Smooth muscle cell (in vitro differentiated cells): ENCODE measurements at regions not wholly inside any gene's neighbourhood (a gene's known extent, or its start where the extent isn't known, plus 50 kb on each side); places are given as distances from the start of the nearest gene placed in this dataset.

Source experiments
- DNase-seq: peaks from one replicate; lab custom pipeline; 2025; ENCODE audit not compliant: unreplicated experiment; lab: John Stamatoyannopoulos, UW
- H2AFZ ChIP-seq: fragments of 200-600 bp; sonication (generic); 2 replicates; pipeline ENCODE4 v1.6.0; 2016; ENCODE audit warnings: antibody characterized with exemption, low read depth, mild to moderate bottlenecking
- H3F3A ChIP-seq: fragments of 200-600 bp; sonication (generic); 2 replicates; pipeline ENCODE4 v1.6.0; 2017; ENCODE audit warnings: antibody characterized with exemption, low read depth
- H3K27ac ChIP-seq: fragments of 200-600 bp; sonication (generic); 2 replicates; pipeline ENCODE4 v1.5.1; 2016; ENCODE audit warnings: low read depth, mild to moderate bottlenecking
- H3K27me3 ChIP-seq: fragments of 200-600 bp; sonication (generic); 2 replicates; pipeline ENCODE4 v1.6.1; 2016; ENCODE audit warnings: low read depth, mild to moderate bottlenecking
- H3K36me3 ChIP-seq: fragments of 200-600 bp; sonication (generic); 2 replicates; pipeline ENCODE4 v1.5.1; 2016; ENCODE audit warnings: low read depth
- H3K4me1 ChIP-seq: fragments of 200-600 bp; sonication (generic); 2 replicates; pipeline ENCODE4 v1.5.1; 2016; ENCODE audit warnings: low read depth
- H3K4me2 ChIP-seq: fragments of 200-600 bp; sonication (generic); 2 replicates; pipeline ENCODE4 v1.6.0; 2016; ENCODE audit warnings: mild to moderate bottlenecking
- H3K4me3 ChIP-seq: fragments of 200-600 bp; sonication (generic); 2 replicates; pipeline ENCODE4 v1.5.1; 2016; ENCODE audit warnings: mild to moderate bottlenecking
- H3K79me2 ChIP-seq: fragments of 200-600 bp; sonication (generic); 2 replicates; pipeline ENCODE4 v1.6.0; 2016; ENCODE audit warnings: low read depth, mild to moderate bottlenecking
- H3K9ac ChIP-seq: fragments of 200-600 bp; sonication (generic); 2 replicates; pipeline ENCODE4 v1.6.0; 2016; ENCODE audit warnings: low read depth
- H3K9me3 ChIP-seq: fragments of 200-600 bp; sonication (generic); replicated peaks from 2 replicates; pipeline ENCODE4 v1.5.1; 2016; ENCODE audit warnings: low read depth
- H4K20me1 ChIP-seq: fragments of 200-600 bp; sonication (generic); 2 replicates; pipeline ENCODE4 v1.6.0; 2016; ENCODE audit warnings: low read depth
- CTCF ChIP-seq: fragments of 200-600 bp; sonication (generic); IDR thresholded peaks from 2 replicates; pipeline ENCODE4 v1.5.1; 2017; ENCODE audit warnings: borderline replicate concordance, mild to moderate bottlenecking, antibody characterized with exemption; ENCODE audit not compliant: insufficient read depth, poor library complexity, severe bottlenecking
- WGBS: methylation state at CpG from one replicate; pipeline ENCODE4 v1.1.7; 2016; ENCODE audit warnings: low lambda C conversion rate; 5-methylcytosine and 5-hydroxymethylcytosine counted together

GRCh38 chr13:97629601-97630272 is 195.8 kb downstream of the RAP2A start:
- no peak for DNase-seq
- no peaks in the 10 kb centered on the region for H3K79me2 ChIP-seq
- H3K27me3 ChIP-seq, result no peaks in the 10 kb centered on the region
- H3K4me1 ChIP-seq, result no peaks in the 10 kb centered on the region
- no peak for TF ChIP-seq CTCF
- peaks cover 5% of the 10 kb centered on the region for H3K9me3 ChIP-seq
- no peak overlapping the region for H3K4me3 ChIP-seq
- H3K9ac ChIP-seq, result no peak overlapping the region
- H3K4me2 ChIP-seq, result no peak overlapping the region
- H2AFZ ChIP-seq, result no peak overlapping the region
- WGBS, result 92% methylated on average over 6 of the region's 6 CpGs
- H3K36me3 ChIP-seq, result no peaks in the 10 kb centered on the region
- no peaks in the 10 kb centered on the region for H4K20me1 ChIP-seq
- no peaks in the 10 kb centered on the region for H3F3A ChIP-seq
- H3K27ac ChIP-seq, result no peak overlapping the region

DNA sequence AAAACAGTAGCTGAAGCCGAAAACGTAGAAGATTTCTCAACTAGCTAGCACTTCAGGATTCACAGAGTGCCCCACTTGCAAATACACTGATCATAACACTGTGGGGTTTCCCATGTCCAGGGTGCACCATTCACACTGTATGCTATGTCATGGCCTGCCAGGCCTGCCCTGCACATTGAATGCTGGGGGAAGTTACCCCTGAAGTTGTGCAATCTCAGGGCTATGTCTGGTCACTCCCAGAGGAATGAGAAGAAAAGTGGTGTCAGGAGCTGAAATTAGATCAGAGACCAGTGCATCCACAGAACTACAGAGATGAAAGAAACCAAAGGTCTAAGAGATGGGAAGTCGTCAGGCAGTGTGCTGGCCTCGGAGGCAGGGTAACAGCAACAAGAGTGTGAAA is 196.8 kb downstream of the RAP2A start:
- Histone ChIP-seq H3K36me3 (no peaks in the 10 kb centered on the region), H3K79me2 (no peaks in the 10 kb centered on the region), H2AFZ (no peak overlapping the region), H3K9ac (no peak overlapping the region), H3K4me1 (no peaks in the 10 kb centered on the region), H3K27me3 (no peaks in the 10 kb centered on the region), H3K4me2 (no peak overlapping the region), H3K4me3 (no peak overlapping the region), H3F3A (no peaks in the 10 kb centered on the region), H4K20me1 (no peaks in the 10 kb centered on the region), H3K27ac (no peak overlapping the region), H3K9me3 (peaks cover 5% of the 10 kb centered on the region)
- 93% methylated on average over 4 of the region's 4 CpGs for WGBS
- DNase-seq, result no peak
- no peak for TF ChIP-seq CTCF

- no peak overlapping the region for H3K4me2 ChIP-seq
- no peaks in the 10 kb centered on the region for H4K20me1 ChIP-seq
- H3K9ac ChIP-seq, result no peak overlapping the region
- H3K9me3 ChIP-seq, result peaks cover 5% of the 10 kb centered on the region
- no peak overlapping the region for H2AFZ ChIP-seq
- H3K27me3 ChIP-seq, result no peaks in the 10 kb centered on the region
- no peaks in the 10 kb centered on the region for H3K36me3 ChIP-seq
- no peak for TF ChIP-seq CTCF
- H3F3A ChIP-seq, result no peaks in the 10 kb centered on the region
- H3K79me2 ChIP-seq, result no peaks in the 10 kb centered on the region
- WGBS, result 74% methylated on average over 2 of the region's 3 CpGs
- no peak for DNase-seq
- H3K4me1 ChIP-seq, result no peaks in the 10 kb centered on the region
- H3K27ac ChIP-seq, result no peak overlapping the region
- H3K4me3 ChIP-seq, result no peak overlapping the region
These were observed 197.2 kb downstream of the RAP2A start for GRCh38 chr13:97631158-97631557.

DNA sequence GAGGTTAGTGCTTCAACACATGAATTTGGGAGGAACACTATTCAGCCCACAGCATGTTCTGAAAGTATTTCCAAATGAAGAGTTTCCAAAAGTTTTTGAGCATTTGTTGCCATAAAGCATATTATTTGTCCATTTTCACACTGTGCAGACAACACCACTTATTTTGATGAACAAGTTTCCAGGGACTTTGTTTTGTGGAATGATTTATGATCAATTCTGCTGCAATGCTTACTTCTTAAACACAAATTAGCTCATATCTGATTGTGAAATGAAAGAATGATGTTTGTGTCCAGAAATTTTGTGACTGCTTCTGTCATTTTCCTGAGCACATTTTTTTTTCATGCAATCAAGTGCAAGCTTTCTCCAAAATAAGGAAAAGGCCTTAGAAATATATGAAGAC is 205.3 kb downstream of the RAP2A start:
- Histone ChIP-seq H3K9ac (no peak overlapping the region), H3K36me3 (no peaks in the 10 kb centered on the region), H3K9me3 (no peaks in the 10 kb centered on the region), H3F3A (no peaks in the 10 kb centered on the region), H3K79me2 (no peaks in the 10 kb centered on the region), H3K27me3 (no peaks in the 10 kb centered on the region), H2AFZ (no peak overlapping the region), H4K20me1 (no peaks in the 10 kb centered on the region), H3K4me2 (no peak overlapping the region), H3K4me1 (no peaks in the 10 kb centered on the region), H3K4me3 (no peak overlapping the region), H3K27ac (no peak overlapping the region)
- TF ChIP-seq CTCF, result no peak
- no peak for DNase-seq
